ENCODE measurements at regions not wholly inside any gene's neighbourhood (a gene's known extent, or its start where the extent isn't known, plus 50 kb on each side); places are given as distances from the start of the nearest gene placed in this dataset.

- TF ChIP-seq, protein P1, sequence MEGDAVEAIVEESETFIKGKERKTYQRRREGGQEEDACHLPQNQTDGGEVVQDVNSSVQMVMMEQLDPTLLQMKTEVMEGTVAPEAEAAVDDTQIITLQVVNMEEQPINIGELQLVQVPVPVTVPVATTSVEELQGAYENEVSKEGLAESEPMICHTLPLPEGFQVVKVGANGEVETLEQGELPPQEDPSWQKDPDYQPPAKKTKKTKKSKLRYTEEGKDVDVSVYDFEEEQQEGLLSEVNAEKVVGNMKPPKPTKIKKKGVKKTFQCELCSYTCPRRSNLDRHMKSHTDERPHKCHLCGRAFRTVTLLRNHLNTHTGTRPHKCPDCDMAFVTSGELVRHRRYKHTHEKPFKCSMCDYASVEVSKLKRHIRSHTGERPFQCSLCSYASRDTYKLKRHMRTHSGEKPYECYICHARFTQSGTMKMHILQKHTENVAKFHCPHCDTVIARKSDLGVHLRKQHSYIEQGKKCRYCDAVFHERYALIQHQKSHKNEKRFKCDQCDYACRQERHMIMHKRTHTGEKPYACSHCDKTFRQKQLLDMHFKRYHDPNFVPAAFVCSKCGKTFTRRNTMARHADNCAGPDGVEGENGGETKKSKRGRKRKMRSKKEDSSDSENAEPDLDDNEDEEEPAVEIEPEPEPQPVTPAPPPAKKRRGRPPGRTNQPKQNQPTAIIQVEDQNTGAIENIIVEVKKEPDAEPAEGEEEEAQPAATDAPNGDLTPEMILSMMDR (IDR thresholded peaks at IDR 0.05), result no peak
- intact Hi-C loops (cut with DNase I), result no loop called here
Observed at GRCh38 chr9:117545846-117546245, 131.0 kb upstream of the ASTN2 start.

DNA sequence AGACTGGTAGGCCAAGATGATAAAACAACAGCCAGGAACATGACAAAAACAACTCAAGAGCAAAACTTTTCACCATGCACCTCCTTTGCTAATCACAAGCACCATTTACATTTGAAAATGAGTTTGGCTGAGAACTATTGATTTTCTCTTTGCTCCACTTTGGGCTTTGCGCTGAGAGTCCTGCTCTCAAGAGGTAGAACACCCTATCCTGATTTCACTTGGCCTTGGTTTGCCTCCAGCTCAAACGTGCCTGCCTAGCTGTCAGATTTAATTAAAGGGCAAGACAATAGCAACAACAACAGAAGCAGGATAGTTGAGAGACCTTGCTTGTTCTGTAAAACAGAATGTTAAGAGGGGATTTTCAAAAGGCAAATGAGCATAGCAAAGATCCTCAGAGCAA is 128.2 kb upstream of the ASTN2 start:
- H3K9me3 ChIP-seq, result no peaks in the 10 kb centered on the region
- H3K4me3 ChIP-seq, result no peak overlapping the region
- DNase-seq (no peak), ATAC-seq (no peak)
- intact Hi-C loops (cut with DNase I), result no loop called here
- H3K27ac ChIP-seq, result no peak overlapping the region
- no peaks in the 10 kb centered on the region for H3K27me3 ChIP-seq
- H3K4me1 ChIP-seq, result no peaks in the 10 kb centered on the region
- TF ChIP-seq, protein P1 (IDR thresholded peaks at IDR 0.05), result no peak
- H3K36me3 ChIP-seq, result no peaks in the 10 kb centered on the region

More at GRCh38 chr9:117545846-117546245, 131.0 kb upstream of the ASTN2 start:
- H3K4me1 ChIP-seq, result no peaks in the 10 kb centered on the region
- no peaks in the 10 kb centered on the region for H3K9me3 ChIP-seq
- H3K4me3 ChIP-seq, result no peak overlapping the region
- DNase-seq (no peak), ATAC-seq (no peak)
- H3K36me3 ChIP-seq, result no peaks in the 10 kb centered on the region
- no peaks in the 10 kb centered on the region for H3K27me3 ChIP-seq
- no peak overlapping the region for H3K27ac ChIP-seq

- Histone ChIP-seq H3K36me3 (no peaks in the 10 kb centered on the region), H3K9me3 (no peaks in the 10 kb centered on the region), H3K4me1 (no peaks in the 10 kb centered on the region), H3K4me3 (no peak overlapping the region), H3K27me3 (no peaks in the 10 kb centered on the region), H3K27ac (no peak overlapping the region)
- ATAC-seq (no peak), DNase-seq (peak in 2 of 4 donors; percentile 3 to 10)
- TF ChIP-seq, protein P1 (IDR thresholded peaks at IDR 0.05), result no peak
- intact Hi-C loops (cut with DNase I), result no loop called here
Observed at GRCh38 chr9:117542021-117542420, 127.2 kb upstream of the ASTN2 start.

DNA sequence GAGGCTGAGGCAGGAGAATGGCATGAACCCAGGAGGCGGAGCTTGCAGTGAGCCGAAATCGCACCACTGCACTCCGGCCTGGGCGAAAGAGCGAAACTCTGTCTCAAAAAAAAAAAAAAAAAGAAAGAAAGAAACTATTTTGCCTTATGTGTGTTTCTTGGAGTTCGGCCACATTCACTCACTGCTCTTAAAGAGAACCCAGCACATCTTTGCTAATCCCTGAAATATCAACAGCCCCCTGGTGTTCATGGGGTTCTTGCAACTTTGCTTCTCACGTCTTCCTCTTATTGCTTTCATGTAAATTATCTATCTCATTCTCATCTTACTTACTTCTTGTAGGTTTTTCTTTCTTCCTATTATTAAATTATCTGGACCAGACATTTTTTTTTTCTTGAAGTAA is 126.3 kb upstream of the ASTN2 start:
- peak in 2 of 4 donors; percentile 8 to 13 for DNase-seq
- no peak for ATAC-seq
- intact Hi-C loops (cut with DNase I), result no loop called here

GRCh38 chr9:117535973-117536372 is 121.1 kb upstream of the ASTN2 start:
- Histone ChIP-seq H3K4me1 (no peaks in the 10 kb centered on the region), H3K27me3 (no peaks in the 10 kb centered on the region), H3K4me3 (no peak overlapping the region), H3K27ac (no peak overlapping the region), H3K36me3 (no peaks in the 10 kb centered on the region), H3K9me3 (no peaks in the 10 kb centered on the region)
- ATAC-seq, result no peak
- no peak for DNase-seq
- intact Hi-C loops (cut with DNase I), result no loop called here
- TF ChIP-seq, protein P1 (IDR thresholded peaks at IDR 0.05), result no peak

More for the DNA sequence above, 126.3 kb upstream of the ASTN2 start:
- TF ChIP-seq, protein P1 (IDR thresholded peaks at IDR 0.05), result no peak
- Histone ChIP-seq H3K4me3 (no peak overlapping the region), H3K27me3 (no peaks in the 10 kb centered on the region), H3K9me3 (no peaks in the 10 kb centered on the region), H3K27ac (no peak overlapping the region), H3K36me3 (no peaks in the 10 kb centered on the region), H3K4me1 (no peaks in the 10 kb centered on the region)

Measured in left lung (tissue), 4 donors.